ENCODE measurements at regions not wholly inside any gene's neighbourhood (a gene's known extent, or its start where the extent isn't known, plus 50 kb on each side); places are given as distances from the start of the nearest gene placed in this dataset.

DNA sequence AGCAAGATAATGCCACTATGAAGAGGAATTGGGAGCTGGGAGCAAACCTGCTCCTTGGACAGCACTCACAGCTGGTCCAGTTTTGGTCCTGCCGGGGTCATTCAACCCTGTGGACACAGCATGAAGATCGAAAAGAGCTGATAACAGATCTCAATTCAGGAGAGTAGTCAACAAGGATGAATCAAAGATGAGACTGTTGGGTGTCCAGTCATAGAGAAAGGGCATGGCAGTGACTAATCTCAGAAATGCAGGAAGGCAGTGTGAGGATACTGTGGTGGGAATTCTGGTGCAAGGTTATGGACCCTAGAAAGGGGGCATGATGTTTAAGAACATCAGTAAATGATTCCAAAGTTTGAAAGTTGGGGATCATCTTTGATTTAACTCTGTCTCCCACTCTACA, 261.4 kb upstream of the ZP4 start:
- no peak for DNase-seq (ENCODE audit: low read depth)
- TF ChIP-seq, protein P1, sequence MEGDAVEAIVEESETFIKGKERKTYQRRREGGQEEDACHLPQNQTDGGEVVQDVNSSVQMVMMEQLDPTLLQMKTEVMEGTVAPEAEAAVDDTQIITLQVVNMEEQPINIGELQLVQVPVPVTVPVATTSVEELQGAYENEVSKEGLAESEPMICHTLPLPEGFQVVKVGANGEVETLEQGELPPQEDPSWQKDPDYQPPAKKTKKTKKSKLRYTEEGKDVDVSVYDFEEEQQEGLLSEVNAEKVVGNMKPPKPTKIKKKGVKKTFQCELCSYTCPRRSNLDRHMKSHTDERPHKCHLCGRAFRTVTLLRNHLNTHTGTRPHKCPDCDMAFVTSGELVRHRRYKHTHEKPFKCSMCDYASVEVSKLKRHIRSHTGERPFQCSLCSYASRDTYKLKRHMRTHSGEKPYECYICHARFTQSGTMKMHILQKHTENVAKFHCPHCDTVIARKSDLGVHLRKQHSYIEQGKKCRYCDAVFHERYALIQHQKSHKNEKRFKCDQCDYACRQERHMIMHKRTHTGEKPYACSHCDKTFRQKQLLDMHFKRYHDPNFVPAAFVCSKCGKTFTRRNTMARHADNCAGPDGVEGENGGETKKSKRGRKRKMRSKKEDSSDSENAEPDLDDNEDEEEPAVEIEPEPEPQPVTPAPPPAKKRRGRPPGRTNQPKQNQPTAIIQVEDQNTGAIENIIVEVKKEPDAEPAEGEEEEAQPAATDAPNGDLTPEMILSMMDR (IDR thresholded peaks at IDR 0.05; ENCODE audit: insufficient read depth, low read depth, low read length, missing control alignments) = no peak

DNA sequence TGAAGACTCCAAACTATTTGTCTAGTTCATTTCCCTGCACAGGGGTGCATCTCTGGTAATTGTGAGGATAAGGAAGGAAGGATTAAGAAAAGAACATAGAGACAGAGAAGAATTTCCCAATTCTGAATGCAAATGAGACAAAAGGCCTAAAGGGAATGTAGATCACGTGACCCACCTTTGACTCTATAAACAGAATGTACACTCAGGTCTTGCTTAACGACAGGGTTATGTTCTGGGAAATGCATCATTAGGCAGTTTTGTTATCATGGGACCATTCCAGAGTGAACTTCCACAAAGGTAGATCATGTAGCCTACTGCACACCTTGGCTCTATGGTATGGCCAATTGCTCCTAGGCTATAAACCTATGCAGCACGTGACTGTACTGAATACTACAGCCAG, 252.3 kb upstream of the ZP4 start:
- TF ChIP-seq, protein P1 (IDR thresholded peaks at IDR 0.05; ENCODE audit: insufficient read depth, low read depth, low read length, missing control alignments) = no peak

More for the DNA sequence above, 261.4 kb upstream of the ZP4 start:
- no peak overlapping the region for H3K4me3 ChIP-seq (ENCODE audit: low read depth, low read length)

DNA sequence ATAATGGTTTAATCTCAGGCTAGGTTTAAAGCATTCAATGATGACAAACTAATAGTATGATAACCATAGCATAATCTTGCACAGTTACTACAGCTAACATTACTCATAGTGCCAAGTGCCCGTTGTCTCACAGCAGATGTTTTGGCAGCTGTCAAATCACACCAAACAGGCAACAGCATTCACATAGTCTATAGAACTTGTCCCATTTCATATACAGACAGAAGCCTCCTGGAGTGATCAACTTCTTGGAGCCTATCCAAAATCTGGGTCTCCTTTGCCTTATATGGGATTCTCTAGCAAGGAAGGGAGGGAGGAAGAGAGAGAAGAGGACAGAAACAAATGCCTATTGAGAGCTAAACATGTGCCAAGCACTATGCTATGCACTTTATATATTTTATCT, 250.6 kb upstream of the ZP4 start:
- DNase-seq (ENCODE audit: low read depth) = no peak
- no peak overlapping the region for H3K4me3 ChIP-seq (ENCODE audit: low read depth, low read length)
- TF ChIP-seq, protein P1 (IDR thresholded peaks at IDR 0.05; ENCODE audit: insufficient read depth, low read depth, low read length, missing control alignments) = no peak

More for the DNA sequence above, 252.3 kb upstream of the ZP4 start:
- DNase-seq (ENCODE audit: low read depth) = no peak
- no peak overlapping the region for H3K4me3 ChIP-seq (ENCODE audit: low read depth, low read length)

DNA sequence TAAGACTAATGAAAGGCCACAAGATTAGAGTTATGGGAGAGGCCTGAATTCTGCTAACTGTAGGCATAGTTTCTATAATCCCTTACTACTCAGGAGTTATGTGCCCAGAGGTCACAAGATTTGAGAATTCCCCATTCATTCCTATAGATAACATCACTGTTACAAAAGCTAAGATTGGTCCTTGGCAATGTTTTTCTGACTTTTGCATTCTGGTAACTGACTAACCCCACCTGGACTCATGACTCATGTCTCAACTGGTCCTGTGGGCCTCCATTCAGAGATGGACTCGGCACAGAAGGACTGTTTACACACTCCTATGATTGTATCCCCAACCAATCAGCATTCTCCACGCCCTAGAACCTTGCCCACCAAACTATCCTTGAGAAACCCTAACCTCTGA, 249.0 kb upstream of the ZP4 start:
- TF ChIP-seq, protein P1 (IDR thresholded peaks at IDR 0.05; ENCODE audit: insufficient read depth, low read depth, low read length, missing control alignments) = no peak
- no peak overlapping the region for H3K4me3 ChIP-seq (ENCODE audit: low read depth, low read length)

DNA sequence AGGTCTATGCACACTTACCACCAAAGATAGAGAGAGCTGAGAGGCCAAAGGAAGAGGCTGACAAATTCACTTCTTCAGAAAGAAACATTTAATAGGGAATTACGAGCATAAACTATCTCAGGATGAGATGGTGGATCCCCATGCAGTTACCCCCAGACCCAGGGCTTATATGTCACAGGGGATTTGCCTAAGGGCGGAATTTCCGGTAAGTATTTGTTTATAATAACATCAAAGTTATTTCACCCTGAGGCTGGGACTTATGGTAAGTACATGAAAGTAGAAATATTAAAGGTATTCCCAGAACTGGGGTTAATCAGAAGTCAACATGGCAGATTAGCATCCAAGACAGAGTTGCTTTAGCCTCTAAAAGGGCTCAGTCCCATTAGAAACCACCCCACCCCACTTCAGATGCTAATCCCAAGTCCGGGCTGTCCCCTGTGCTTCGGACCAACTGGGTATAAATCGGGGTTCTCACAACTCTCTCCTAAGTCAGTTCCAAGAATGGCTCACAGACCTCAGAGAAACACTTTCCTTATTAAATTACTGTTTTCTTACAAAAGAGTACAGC, 247.4 kb upstream of the ZP4 start:
- TF ChIP-seq, protein P1 (IDR thresholded peaks at IDR 0.05; ENCODE audit: insufficient read depth, low read depth, low read length, missing control alignments) = no peak
- H3K4me3 ChIP-seq (ENCODE audit: low read depth, low read length) = no peak overlapping the region
- no peak for DNase-seq (ENCODE audit: low read depth)

More for the DNA sequence above, 249.0 kb upstream of the ZP4 start:
- DNase-seq (ENCODE audit: low read depth) = no peak

DNA sequence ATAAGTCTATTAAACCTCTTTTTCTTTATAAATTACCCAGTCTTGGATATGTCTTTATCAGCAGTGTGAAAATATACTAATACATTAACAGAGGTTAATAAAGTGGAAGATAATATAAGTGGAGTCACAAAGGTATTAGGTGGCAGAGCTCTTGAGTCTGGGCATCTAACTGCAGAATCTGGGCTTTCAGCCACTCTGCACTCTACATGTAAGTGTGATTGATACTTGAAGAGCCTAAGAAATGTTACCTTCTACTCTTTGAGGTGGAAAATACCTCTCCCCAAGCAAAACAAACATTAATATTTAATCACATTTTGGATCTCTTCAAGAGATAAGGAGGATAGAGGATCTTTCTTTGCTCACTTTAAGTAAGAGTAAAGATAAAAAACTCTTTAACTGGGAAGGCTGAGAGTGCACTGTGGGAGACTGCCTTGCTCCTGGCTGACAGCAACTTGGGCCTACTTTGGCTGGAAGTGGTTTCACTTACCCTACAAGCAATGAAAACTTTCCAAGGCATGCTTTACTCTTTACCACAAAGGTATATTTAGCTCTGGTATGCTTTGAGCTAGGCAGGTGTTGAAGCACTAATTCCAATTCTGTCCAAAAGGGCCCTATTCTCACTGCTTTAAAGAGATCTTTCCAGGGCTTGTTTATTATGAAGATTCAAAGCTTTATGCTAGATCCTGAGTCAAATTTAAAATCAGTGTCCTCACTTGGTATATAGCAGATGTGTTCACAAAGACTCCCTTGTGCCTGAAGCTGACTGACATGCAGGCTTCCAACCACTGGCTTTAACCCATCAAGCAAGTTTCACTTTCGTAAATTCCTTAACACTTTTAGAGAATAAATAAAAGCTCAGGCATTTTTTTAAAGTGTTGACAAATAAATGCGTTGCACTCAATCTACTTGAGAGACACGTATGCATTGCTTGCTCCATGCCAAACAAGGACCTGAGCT, 245.3 kb upstream of the ZP4 start:
- TF ChIP-seq, protein P1 (IDR thresholded peaks at IDR 0.05; ENCODE audit: insufficient read depth, low read depth, low read length, missing control alignments) = no peak
- DNase-seq (ENCODE audit: low read depth) = no peak
- H3K4me3 ChIP-seq (ENCODE audit: low read depth, low read length) = no peak overlapping the region
